H9 (cell line): ENCODE measurements at regions not wholly inside any gene's neighbourhood (a gene's known extent, or its start where the extent isn't known, plus 50 kb on each side); places are given as distances from the start of the nearest gene placed in this dataset.

Source experiments
- DNase-seq: peaks from one replicate; pipeline ENCODE4 v3.0.0-alpha.2; 2017
- H2AFZ ChIP-seq: one replicate; pipeline ENCODE4 v1.6.1; 2013; ENCODE audit warnings: mild to moderate bottlenecking, low read length, control low read depth, moderate library complexity
- H2AK5ac ChIP-seq: 2 replicates; pipeline ENCODE4 v1.6.1; 2013; ENCODE audit warnings: low read length, control low read depth, mixed read lengths; ENCODE audit not compliant: insufficient read length
- H2BK120ac ChIP-seq: one replicate; pipeline ENCODE4 v1.6.1; 2013; ENCODE audit warnings: low read depth, mild to moderate bottlenecking, low read length, control low read depth, inconsistent platforms; ENCODE audit not compliant: poor library complexity, severe bottlenecking
- H2BK12ac ChIP-seq: 2 replicates; pipeline ENCODE4 v1.6.1; 2013; ENCODE audit warnings: low read length, control low read depth, mixed read lengths, low read depth; ENCODE audit not compliant: insufficient read length
- H2BK15ac ChIP-seq: 2 replicates; pipeline ENCODE4 v1.6.1; 2013; ENCODE audit warnings: low read depth, low read length, control low read depth
- H2BK20ac ChIP-seq: one replicate; pipeline ENCODE4 v1.6.1; 2013; ENCODE audit warnings: low read depth, mild to moderate bottlenecking, low read length, control low read depth, inconsistent platforms; ENCODE audit not compliant: poor library complexity, severe bottlenecking
- H2BK5ac ChIP-seq: 2 replicates; pipeline ENCODE4 v1.6.1; 2013; ENCODE audit warnings: low read length, control low read depth, mixed read lengths; ENCODE audit not compliant: insufficient read length
- H3K14ac ChIP-seq: 2 replicates; pipeline ENCODE4 v1.6.1; 2013; ENCODE audit warnings: low read length, control low read depth; ENCODE audit not compliant: insufficient read depth
- H3K18ac ChIP-seq: 2 replicates; pipeline ENCODE4 v1.6.1; 2013; ENCODE audit warnings: low read depth, mild to moderate bottlenecking, mixed read lengths, low read length, control low read depth; ENCODE audit not compliant: insufficient read length
- H3K23ac ChIP-seq: 2 replicates; pipeline ENCODE4 v1.6.1; 2013; ENCODE audit warnings: low read length, control low read depth, mixed read lengths, low read depth; ENCODE audit not compliant: insufficient read length
- H3K23me2 ChIP-seq: 2 replicates; pipeline ENCODE4 v1.6.1; 2013; ENCODE audit warnings: low read depth, mild to moderate bottlenecking, mixed read lengths, low read length, control low read depth; ENCODE audit not compliant: insufficient read length, poor library complexity, severe bottlenecking
- H3K27ac ChIP-seq: 2 replicates; pipeline ENCODE4 v1.5.1; 2013; ENCODE audit warnings: low read length, control low read depth, mixed read lengths, low read depth; ENCODE audit not compliant: insufficient read length
- H3K27me3 ChIP-seq: 2 replicates; pipeline ENCODE4 v1.6.1; 2013; ENCODE audit warnings: low read length, control low read depth, inconsistent platforms; ENCODE audit not compliant: insufficient read depth
- H3K4ac ChIP-seq: 2 replicates; pipeline ENCODE4 v1.6.1; 2013; ENCODE audit warnings: low read depth, mild to moderate bottlenecking, control low read depth, inconsistent platforms, low read length, moderate library complexity
- H3K4me1 ChIP-seq: 2 replicates; pipeline ENCODE4 v1.6.1; 2013; ENCODE audit warnings: low read length, control low read depth, inconsistent platforms; ENCODE audit not compliant: insufficient read depth
- H3K4me2 ChIP-seq: 2 replicates; pipeline ENCODE4 v1.6.1; 2013; ENCODE audit warnings: low read length, control low read depth, mixed read lengths; ENCODE audit not compliant: insufficient read length, insufficient read depth
- H3K56ac ChIP-seq: 2 replicates; pipeline ENCODE4 v1.6.1; 2013; ENCODE audit warnings: low read depth, mild to moderate bottlenecking, mixed read lengths, low read length, control low read depth; ENCODE audit not compliant: insufficient read length
- H3K79me1 ChIP-seq: 2 replicates; pipeline ENCODE4 v1.6.1; 2013; ENCODE audit warnings: low read depth, mild to moderate bottlenecking, moderate library complexity, low read length, control low read depth, inconsistent platforms; ENCODE audit not compliant: insufficient read depth, poor library complexity, severe bottlenecking
- H3K79me2 ChIP-seq: 2 replicates; pipeline ENCODE4 v1.6.1; 2013; ENCODE audit warnings: low read length, control low read depth, inconsistent platforms; ENCODE audit not compliant: insufficient read depth
- H3K9ac ChIP-seq: 2 replicates; pipeline ENCODE4 v1.6.1; 2013; ENCODE audit warnings: low read length, control low read depth, mixed read lengths; ENCODE audit not compliant: insufficient read length; ENCODE audit errors: extremely low read depth
- H3K9me3 ChIP-seq: one replicate; pipeline ENCODE4 v1.6.1; 2013; ENCODE audit warnings: low read depth, low read length, inconsistent platforms; ENCODE audit not compliant: control insufficient read depth
- H3T11ph ChIP-seq: one replicate; pipeline ENCODE4 v1.6.1; 2013; ENCODE audit warnings: mild to moderate bottlenecking, low read length, control low read depth, inconsistent platforms
- H4K20me1 ChIP-seq: one replicate; pipeline ENCODE4 v1.6.1; 2013; ENCODE audit not compliant: control insufficient read depth, insufficient read length, insufficient read depth
- H4K5ac ChIP-seq: 2 replicates; pipeline ENCODE4 v1.6.1; 2013; ENCODE audit warnings: low read depth, mild to moderate bottlenecking, mixed read lengths, low read length, control low read depth; ENCODE audit not compliant: insufficient read length
- H4K8ac ChIP-seq: replicated peaks from 2 replicates; pipeline ENCODE4 v1.6.1; 2013; ENCODE audit warnings: low read length, control low read depth, mixed read lengths, low read depth; ENCODE audit not compliant: insufficient read length
- H4K91ac ChIP-seq: 2 replicates; pipeline ENCODE4 v1.6.1; 2013; ENCODE audit warnings: low read depth, mild to moderate bottlenecking, moderate library complexity, mixed read lengths, low read length, control low read depth; ENCODE audit not compliant: insufficient read length
- H3K27ac Mint-ChIP-seq, 3 experiments: 2 replicates in 2 of 3; 3 replicates in 1 of 3; pipeline ENCODE4 v1.8.0; 2020 to 2021; ENCODE audit warnings: mixed read lengths in 3 of 3, mild to moderate bottlenecking in 1 of 3, moderate library complexity in 1 of 3
- H3K27me3 Mint-ChIP-seq: 2 replicates; pipeline ENCODE4 v1.8.0; 2021; ENCODE audit warnings: low read depth, mild to moderate bottlenecking, moderate library complexity, mixed read lengths
- H3K36me3 Mint-ChIP-seq, 3 experiments: 2 replicates in 2 of 3; 3 replicates in 1 of 3; pipeline ENCODE4 v1.8.0; 2020 to 2021; ENCODE audit warnings: low read depth in 3 of 3, mixed read lengths in 3 of 3; ENCODE audit not compliant: insufficient read depth in 1 of 3
- H3K4me1 Mint-ChIP-seq, 2 experiments: 2 replicates each; pipeline ENCODE4 v1.8.0; 2020; ENCODE audit warnings: mixed read lengths in 2 of 2
- H3K4me3 Mint-ChIP-seq, 2 experiments: 2 replicates in 1 of 2; 3 replicates in 1 of 2; pipeline ENCODE4 v1.8.0; 2020 to 2021; ENCODE audit warnings: mild to moderate bottlenecking in 2 of 2, mixed read lengths in 2 of 2, moderate library complexity in 1 of 2
- H3K9me3 Mint-ChIP-seq, 2 experiments: 2 replicates in 1 of 2; 3 replicates in 1 of 2; pipeline ENCODE4 v1.8.0; 2020; ENCODE audit warnings: mild to moderate bottlenecking in 2 of 2, mixed read lengths in 2 of 2, moderate library complexity in 1 of 2
- WGBS: extraction: QIAGEN DNeasy Blood & Tissue Kit; methylation state at CpG from one replicate; pipeline ENCODE4 v1.1.7; 2013; ENCODE audit warnings: missing lambda C conversion rate, low lambda C conversion rate, mixed read lengths; ENCODE audit not compliant: insufficient read length; ENCODE audit errors: extremely low coverage; 5-methylcytosine and 5-hydroxymethylcytosine counted together
- TF ChIP-seq, protein P1 (sequence below): fragments of 200-600 bp; sonication (generic); conservative IDR thresholded peaks from 3 replicates; pipeline ENCODE4 v1.8.0; 2021; ENCODE audit warnings: antibody characterized with exemption, mild to moderate bottlenecking

DNA sequence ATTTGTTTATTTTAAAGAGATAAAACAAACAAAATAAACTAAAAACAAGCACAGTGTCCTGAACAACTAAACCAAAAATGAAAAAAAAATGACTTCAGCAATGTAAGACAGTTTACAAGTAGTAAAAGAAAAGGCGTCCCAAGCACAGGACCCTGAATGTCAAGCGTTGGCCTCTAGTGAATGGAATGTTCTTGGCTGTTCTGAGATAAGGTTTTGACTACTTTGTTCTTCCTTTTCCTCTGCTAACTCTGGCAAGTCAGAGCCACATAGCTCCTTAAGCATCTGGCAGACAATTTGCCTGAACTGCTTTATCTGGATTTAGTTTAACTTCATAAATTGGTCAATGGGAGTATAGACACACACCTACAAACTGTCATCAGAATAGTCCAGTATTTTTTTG is 655.2 kb downstream of the ANXA1 start:
- Histone ChIP-seq H4K91ac (no peak overlapping the region), H3K23me2 (no peaks in the 10 kb centered on the region), H2BK15ac (no peak overlapping the region), H3K9ac (no peak overlapping the region), H3K4me1 (no peaks in the 10 kb centered on the region), H3K9me3 (no peaks in the 10 kb centered on the region), H3K4me2 (no peak overlapping the region), H2AFZ (no peak overlapping the region), H3K27ac (no peak overlapping the region), H3K14ac (no peak overlapping the region), H2AK5ac (no peak overlapping the region), H4K8ac (no peak overlapping the region), H3K4ac (no peak overlapping the region), H2BK5ac (no peak overlapping the region), H3K79me2 (no peaks in the 10 kb centered on the region), H3K23ac (no peak overlapping the region), H3T11ph (no peak overlapping the region), H3K18ac (no peak overlapping the region), H2BK20ac (no peak overlapping the region), H2BK12ac (no peak overlapping the region), H4K5ac (no peak overlapping the region), H2BK120ac (no peak overlapping the region), H3K56ac (no peak overlapping the region), H4K20me1 (no peaks in the 10 kb centered on the region), H3K79me1 (no peaks in the 10 kb centered on the region), H3K27me3 (no peaks in the 10 kb centered on the region)
- no peak overlapping the region for H3K4me3 Mint-ChIP-seq
- peaks cover 0 to 2% of the 10 kb centered on the region in 2 experiments; a peak in 1 of 5 replicates for H3K9me3 Mint-ChIP-seq
- no peak overlapping the region for H3K27ac Mint-ChIP-seq
- peaks cover 0 to 2% of the 10 kb centered on the region in 2 experiments; a peak in 2 of 4 replicates for H3K4me1 Mint-ChIP-seq
- TF ChIP-seq, protein P1, sequence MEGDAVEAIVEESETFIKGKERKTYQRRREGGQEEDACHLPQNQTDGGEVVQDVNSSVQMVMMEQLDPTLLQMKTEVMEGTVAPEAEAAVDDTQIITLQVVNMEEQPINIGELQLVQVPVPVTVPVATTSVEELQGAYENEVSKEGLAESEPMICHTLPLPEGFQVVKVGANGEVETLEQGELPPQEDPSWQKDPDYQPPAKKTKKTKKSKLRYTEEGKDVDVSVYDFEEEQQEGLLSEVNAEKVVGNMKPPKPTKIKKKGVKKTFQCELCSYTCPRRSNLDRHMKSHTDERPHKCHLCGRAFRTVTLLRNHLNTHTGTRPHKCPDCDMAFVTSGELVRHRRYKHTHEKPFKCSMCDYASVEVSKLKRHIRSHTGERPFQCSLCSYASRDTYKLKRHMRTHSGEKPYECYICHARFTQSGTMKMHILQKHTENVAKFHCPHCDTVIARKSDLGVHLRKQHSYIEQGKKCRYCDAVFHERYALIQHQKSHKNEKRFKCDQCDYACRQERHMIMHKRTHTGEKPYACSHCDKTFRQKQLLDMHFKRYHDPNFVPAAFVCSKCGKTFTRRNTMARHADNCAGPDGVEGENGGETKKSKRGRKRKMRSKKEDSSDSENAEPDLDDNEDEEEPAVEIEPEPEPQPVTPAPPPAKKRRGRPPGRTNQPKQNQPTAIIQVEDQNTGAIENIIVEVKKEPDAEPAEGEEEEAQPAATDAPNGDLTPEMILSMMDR, result no peak
- H3K27me3 Mint-ChIP-seq, result no peaks in the 10 kb centered on the region
- no peaks in the 10 kb centered on the region for H3K36me3 Mint-ChIP-seq
- no CpG with 5 or more reads among the region's 2 CpGs for WGBS
- no peak for DNase-seq
